ENCODE measurements at regions not wholly inside any gene's neighbourhood (a gene's known extent, or its start where the extent isn't known, plus 50 kb on each side); places are given as distances from the start of the nearest gene placed in this dataset.

DNA sequence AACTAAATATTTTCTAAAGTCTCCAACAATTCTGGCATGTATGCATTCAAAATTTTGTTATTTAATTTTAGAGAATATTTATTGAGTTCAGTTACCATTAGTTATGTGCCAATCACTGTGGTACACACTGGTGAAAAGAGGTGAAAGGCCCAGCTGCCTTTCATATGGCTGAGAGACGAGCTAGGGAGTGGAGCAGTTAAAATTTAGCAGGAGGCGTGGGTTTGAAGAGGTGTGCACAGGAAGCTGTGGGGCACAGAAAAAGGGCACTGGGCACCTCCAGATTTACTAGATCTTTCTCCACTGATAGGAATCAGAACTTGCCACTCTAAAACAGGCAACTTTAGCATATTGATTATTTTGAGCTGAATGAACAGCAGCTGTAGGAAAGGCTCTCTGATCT is 347.1 kb downstream of the CD83 start:
- TF ChIP-seq, protein P1, sequence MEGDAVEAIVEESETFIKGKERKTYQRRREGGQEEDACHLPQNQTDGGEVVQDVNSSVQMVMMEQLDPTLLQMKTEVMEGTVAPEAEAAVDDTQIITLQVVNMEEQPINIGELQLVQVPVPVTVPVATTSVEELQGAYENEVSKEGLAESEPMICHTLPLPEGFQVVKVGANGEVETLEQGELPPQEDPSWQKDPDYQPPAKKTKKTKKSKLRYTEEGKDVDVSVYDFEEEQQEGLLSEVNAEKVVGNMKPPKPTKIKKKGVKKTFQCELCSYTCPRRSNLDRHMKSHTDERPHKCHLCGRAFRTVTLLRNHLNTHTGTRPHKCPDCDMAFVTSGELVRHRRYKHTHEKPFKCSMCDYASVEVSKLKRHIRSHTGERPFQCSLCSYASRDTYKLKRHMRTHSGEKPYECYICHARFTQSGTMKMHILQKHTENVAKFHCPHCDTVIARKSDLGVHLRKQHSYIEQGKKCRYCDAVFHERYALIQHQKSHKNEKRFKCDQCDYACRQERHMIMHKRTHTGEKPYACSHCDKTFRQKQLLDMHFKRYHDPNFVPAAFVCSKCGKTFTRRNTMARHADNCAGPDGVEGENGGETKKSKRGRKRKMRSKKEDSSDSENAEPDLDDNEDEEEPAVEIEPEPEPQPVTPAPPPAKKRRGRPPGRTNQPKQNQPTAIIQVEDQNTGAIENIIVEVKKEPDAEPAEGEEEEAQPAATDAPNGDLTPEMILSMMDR (IDR thresholded peaks at IDR 0.05; ENCODE audit: insufficient read depth, low read length, poor library complexity, severe bottlenecking): no peak
- no peak for TF ChIP-seq EZH2phosphoT487 (conservative IDR thresholded peaks at IDR 0.05; ENCODE audit: low read length)
